ENCODE measurements at regions not wholly inside any gene's neighbourhood (a gene's known extent, or its start where the extent isn't known, plus 50 kb on each side); places are given as distances from the start of the nearest gene placed in this dataset.

- no peak for TF ChIP-seq SRF (IDR thresholded peaks at IDR 0.05; ENCODE audit: low read depth)
- TF ChIP-seq CBX3 (IDR thresholded peaks at IDR 0.05; ENCODE audit: low read depth) = no peak
- TF ChIP-seq POLR2AphosphoS5 (IDR thresholded peaks at IDR 0.05; ENCODE audit: low read depth, low read length) = no peak
- TF ChIP-seq RAD21 (IDR thresholded peaks at IDR 0.05; ENCODE audit: low read depth) = no peak
- TF ChIP-seq SIN3A (IDR thresholded peaks at IDR 0.05; ENCODE audit: low read depth) = no peak
- no peak for TF ChIP-seq ZNF274 (IDR thresholded peaks at IDR 0.05; ENCODE audit: low read depth, low read length)
- no peak for TF ChIP-seq TCF7L2 (IDR thresholded peaks at IDR 0.05; ENCODE audit: borderline replicate concordance, extremely low read depth, insufficient read depth, insufficient read length)
- no peak for TF ChIP-seq MAX (IDR thresholded peaks at IDR 0.05)
Observed at GRCh38 chr2:8399731-8400130, 282.1 kb upstream of the ID2 start (continued).

GRCh38 chr2:8400196-8400595 lies 281.7 kb upstream of the ID2 start:
- RAD21 ChIA-PET (ENCODE audit: low non-redundant PET in 1 of 2, low total read pairs in 2 of 2, uncharacterized antibody in 2 of 2, unreplicated experiment in 2 of 2) = no interaction called here
- DNase-seq (ENCODE audit: low read depth, low spot score) = no peak
- Histone ChIP-seq H3K9me2 (ENCODE audit: insufficient read depth) (no peaks in the 10 kb centered on the region), H4K20me1 (ENCODE audit: insufficient read depth) (no peaks in the 10 kb centered on the region), H3K9ac (ENCODE audit: low read length) (no peak overlapping the region), H3K9me3 (ENCODE audit: control insufficient read depth in 1 of 2, insufficient read depth in 1 of 2, low read depth in 1 of 2, low read length in 2 of 2) (peaks cover 0 to 4% of the 10 kb centered on the region in 2 experiments; a peak in 1 of 4 replicates), H3K27ac (ENCODE audit: low read depth, low read length) (no peak overlapping the region), H3K27me3 (ENCODE audit: insufficient read depth, low read length) (no peaks in the 10 kb centered on the region), H3K4me1 (ENCODE audit: control insufficient read depth in 1 of 2, insufficient read depth in 2 of 2, low read length in 2 of 2) (no peaks in the 10 kb centered on the region), H3K4me3 (replicated peaks in 1 of 2; ENCODE audit: low read depth in 1 of 2, low read length in 2 of 2) (no peak overlapping the region), H2AFZ (ENCODE audit: low read depth, low read length, poor library complexity, severe bottlenecking) (no peak overlapping the region), H3K4me2 (ENCODE audit: low read length) (no peak overlapping the region), H3K79me2 (ENCODE audit: insufficient read depth, low read length) (no peaks in the 10 kb centered on the region), H3K36me3 (ENCODE audit: control insufficient read depth in 1 of 2, insufficient read depth in 2 of 2, low read length in 2 of 2) (no peaks in the 10 kb centered on the region)
- POLR2A ChIA-PET = no interaction called here
- intact Hi-C loops (cut with micrococcal nuclease) = no loop called here
- no TSS peak for BruUV-seq (replicated peaks)
- no peak for ATAC-seq
- TF ChIP-seq RAD21 (IDR thresholded peaks at IDR 0.05; ENCODE audit: low read depth) = no peak
- no peak for TF ChIP-seq ELF1 (IDR thresholded peaks at IDR 0.05; ENCODE audit: borderline replicate concordance, low read depth)
- no peak for TF ChIP-seq TCF7L2 (IDR thresholded peaks at IDR 0.05; ENCODE audit: borderline replicate concordance, extremely low read depth, insufficient read depth, insufficient read length)
- TF ChIP-seq CEBPB (IDR thresholded peaks at IDR 0.05; ENCODE audit: low read depth) = no peak
- no peak for TF ChIP-seq ZBTB33 (IDR thresholded peaks at IDR 0.05; ENCODE audit: extremely low read depth, insufficient replicate concordance, low read length)
- TF ChIP-seq ATF3 (IDR thresholded peaks at IDR 0.05) = no peak
- TF ChIP-seq POLR2AphosphoS5 (IDR thresholded peaks at IDR 0.05; ENCODE audit: low read depth, low read length) = no peak
- no peak for TF ChIP-seq EZH2phosphoT487 (IDR thresholded peaks at IDR 0.05; ENCODE audit: borderline replicate concordance)
- TF ChIP-seq MAX (IDR thresholded peaks at IDR 0.05) = no peak
- no peak for TF ChIP-seq SIN3A (IDR thresholded peaks at IDR 0.05; ENCODE audit: low read depth)
- TF ChIP-seq ZFX (IDR thresholded peaks at IDR 0.05) = no peak
- CTCF ChIA-PET = no interaction called here
